ENCODE measurements at regions not wholly inside any gene's neighbourhood (a gene's known extent, or its start where the extent isn't known, plus 50 kb on each side); places are given as distances from the start of the nearest gene placed in this dataset.

- TF ChIP-seq E2F8 (IDR thresholded peaks at IDR 0.05; ENCODE audit: low read depth, partially characterized antibody) (no peak), KLF5 (IDR thresholded peaks at IDR 0.05; ENCODE audit: partially characterized antibody) (no peak)
Observed at GRCh38 chr12:90235642-90236041, 527.0 kb upstream of the ATP2B1 start (continued).

- Histone ChIP-seq H3K36me3 (ENCODE audit: control insufficient read depth in 2 of 2, insufficient read depth in 2 of 2, low read length in 1 of 2) (no peaks in the 10 kb centered on the region), H3K4me1 (ENCODE audit: control insufficient read depth, insufficient read depth, low read length) (no peaks in the 10 kb centered on the region), H3K27me3 (replicated peaks in 1 of 2; ENCODE audit: control insufficient read depth in 2 of 2, insufficient read depth in 2 of 2, low read length in 1 of 2) (no peaks in the 10 kb centered on the region), H3K9ac (ENCODE audit: control insufficient read depth, insufficient read depth, low read length) (no peak overlapping the region), H3K4me3 (no peak overlapping the region), H2AFZ (ENCODE audit: control insufficient read depth, low read depth, low read length) (no peak overlapping the region), H3K27ac (ENCODE audit: control insufficient read depth, insufficient read depth) (no peak overlapping the region), H3K9me3 (replicated peaks; ENCODE audit: control insufficient read depth, insufficient read depth, low read length) (no peaks in the 10 kb centered on the region; the same call in 2 of the 3 replicates), H4K20me1 (ENCODE audit: control insufficient read depth, insufficient read depth) (no peaks in the 10 kb centered on the region), H3K4me2 (ENCODE audit: control insufficient read depth, insufficient read depth) (no peak overlapping the region), H3K79me2 (ENCODE audit: control insufficient read depth, insufficient read depth, low read length) (no peaks in the 10 kb centered on the region)
- POLR2A ChIA-PET = no interaction called here
- in situ Hi-C loops (cut with MboI) = no loop called here
- ATAC-seq (no peak), FAIRE-seq (no peak), DNase-seq (ENCODE audit: low read depth, low spot score) (no peak)
- no TSS peak for BruUV-seq (replicated peaks)
- RAD21 ChIA-PET (ENCODE audit: unreplicated experiment) = interaction anchor here (0.6 kb wide), 1 partner anchor 30 kb away, joined by 3 read pairs; no protein-coding TSS in a partner anchor
- SMC1A ChIA-PET (ENCODE audit: uncharacterized antibody, unreplicated experiment) = no interaction called here
- intact Hi-C loops (cut with micrococcal nuclease; ENCODE audit: unreplicated experiment) = no loop called here
- 25% methylated on average over 2 of the region's 2 CpGs for WGBS (ENCODE audit: insufficient coverage, insufficient replicate concordance, low lambda C conversion rate, missing lambda C conversion rate)
- CTCF ChIA-PET = no interaction called here
- TF ChIP-seq RFX5 (IDR thresholded peaks at IDR 0.05; ENCODE audit: low read depth, low read length) (no peak), ZBTB11 (CRISPR knock-in tag; IDR thresholded peaks at IDR 0.05) (no peak), ZZZ3 (IDR thresholded peaks at IDR 0.05; ENCODE audit: control insufficient read depth, insufficient read length, low read depth) (no peak), MLLT1 (IDR thresholded peaks at IDR 0.05) (no peak), IRF4 (IDR thresholded peaks at IDR 0.05; ENCODE audit: low read depth, low read length) (no peak), CHD1 (IDR thresholded peaks at IDR 0.05; ENCODE audit: low read depth, low read length) (no peak), DPF2 (IDR thresholded peaks at IDR 0.05) (no peak), MTA3 (IDR thresholded peaks at IDR 0.05; ENCODE audit: borderline replicate concordance, low read length) (no peak), E4F1 (IDR thresholded peaks at IDR 0.05; ENCODE audit: borderline replicate concordance, partially characterized antibody) (no peak), HDAC6 (IDR thresholded peaks at IDR 0.05; ENCODE audit: unreplicated experiment) (no peak), BCL11A (IDR thresholded peaks at IDR 0.05; ENCODE audit: low read depth, low read length) (no peak), GABPA (IDR thresholded peaks at IDR 0.05; ENCODE audit: low read depth) (no peak), ZNF274 (IDR thresholded peaks at IDR 0.05; ENCODE audit: insufficient read depth, insufficient read length) (no peak)
Observed at GRCh38 chr12:90234472-90234871, 525.8 kb upstream of the ATP2B1 start.

Data from GM12878 (cell line).